AG09319 (cell line): ENCODE measurements at regions not wholly inside any gene's neighbourhood (a gene's known extent, or its start where the extent isn't known, plus 50 kb on each side); places are given as distances from the start of the nearest gene placed in this dataset.

Experiments
- DNase-seq: peaks from one replicate; pipeline ENCODE4 v3.0.0-alpha.2; 2010; ENCODE audit warnings: low read depth; ENCODE audit errors: extremely low read depth
- TF ChIP-seq, protein P1 (sequence below): IDR thresholded peaks from 2 replicates; pipeline ENCODE4 v1.5.1; 2011; ENCODE audit warnings: low read depth, mild to moderate bottlenecking, inconsistent platforms, low read length, moderate library complexity

DNA sequence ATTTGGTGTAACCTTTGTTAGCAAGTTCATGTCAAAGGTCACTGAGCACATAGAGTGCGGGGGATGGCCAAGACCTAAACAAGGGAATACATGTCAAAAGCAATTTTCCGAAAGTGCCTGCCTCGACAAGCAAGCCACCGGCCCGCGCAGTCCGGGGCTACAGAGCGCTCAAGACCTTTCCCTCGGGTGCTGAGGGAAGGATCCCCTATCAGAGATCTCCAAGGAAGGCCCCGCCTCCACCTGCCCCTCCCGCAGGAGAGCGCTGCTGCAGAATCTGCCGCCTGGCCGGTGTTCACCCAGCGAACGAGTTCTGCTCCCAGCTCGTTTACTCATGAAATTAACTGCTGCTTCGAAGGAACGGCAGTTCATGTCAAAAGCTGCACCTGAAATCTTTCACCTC lies 252.7 kb downstream of the BMP7 start:
- TF ChIP-seq, protein P1, sequence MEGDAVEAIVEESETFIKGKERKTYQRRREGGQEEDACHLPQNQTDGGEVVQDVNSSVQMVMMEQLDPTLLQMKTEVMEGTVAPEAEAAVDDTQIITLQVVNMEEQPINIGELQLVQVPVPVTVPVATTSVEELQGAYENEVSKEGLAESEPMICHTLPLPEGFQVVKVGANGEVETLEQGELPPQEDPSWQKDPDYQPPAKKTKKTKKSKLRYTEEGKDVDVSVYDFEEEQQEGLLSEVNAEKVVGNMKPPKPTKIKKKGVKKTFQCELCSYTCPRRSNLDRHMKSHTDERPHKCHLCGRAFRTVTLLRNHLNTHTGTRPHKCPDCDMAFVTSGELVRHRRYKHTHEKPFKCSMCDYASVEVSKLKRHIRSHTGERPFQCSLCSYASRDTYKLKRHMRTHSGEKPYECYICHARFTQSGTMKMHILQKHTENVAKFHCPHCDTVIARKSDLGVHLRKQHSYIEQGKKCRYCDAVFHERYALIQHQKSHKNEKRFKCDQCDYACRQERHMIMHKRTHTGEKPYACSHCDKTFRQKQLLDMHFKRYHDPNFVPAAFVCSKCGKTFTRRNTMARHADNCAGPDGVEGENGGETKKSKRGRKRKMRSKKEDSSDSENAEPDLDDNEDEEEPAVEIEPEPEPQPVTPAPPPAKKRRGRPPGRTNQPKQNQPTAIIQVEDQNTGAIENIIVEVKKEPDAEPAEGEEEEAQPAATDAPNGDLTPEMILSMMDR, result no peak
- DNase-seq, result no peak

DNA sequence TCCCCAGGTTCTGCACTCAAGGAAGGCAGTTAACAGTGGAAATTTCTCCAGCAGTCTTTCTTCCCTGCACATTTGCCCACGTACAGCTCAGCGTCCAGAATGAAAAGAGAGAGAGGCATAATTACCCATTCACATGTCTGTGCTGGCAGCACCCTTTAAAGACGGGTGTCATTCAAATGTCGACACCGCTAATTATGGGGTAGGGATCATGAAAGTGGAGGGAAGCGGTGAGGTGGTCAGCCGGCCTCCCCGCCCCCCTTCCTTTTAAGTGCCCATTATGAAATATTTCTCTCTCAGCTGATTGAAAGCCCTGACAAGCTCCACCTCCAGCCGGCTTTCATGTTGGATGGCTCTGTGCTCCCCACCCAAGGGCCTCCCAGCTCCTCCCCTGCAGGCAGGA lies 246.1 kb downstream of the BMP7 start:
- TF ChIP-seq, protein P1, result no peak
- no peak for DNase-seq

DNA sequence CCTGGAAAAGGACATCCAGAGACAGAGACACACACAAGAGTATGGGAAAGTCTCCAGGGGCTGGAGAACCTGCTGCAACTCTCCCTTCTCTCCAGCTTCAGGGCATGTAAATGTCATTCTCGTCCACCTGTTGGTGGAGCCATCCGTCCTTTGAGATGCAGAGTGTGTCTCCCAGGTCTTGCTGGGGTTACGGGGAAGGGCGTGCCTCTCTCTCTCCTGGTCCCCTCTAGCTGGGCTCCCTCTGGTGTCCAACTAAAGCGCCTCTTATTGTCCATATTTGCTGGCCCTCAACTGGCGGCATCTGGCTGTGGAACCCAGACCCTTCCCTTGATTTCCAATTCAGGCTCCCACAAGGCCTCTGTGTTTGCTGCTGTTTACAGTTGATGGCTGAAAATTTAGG lies 244.1 kb downstream of the BMP7 start:
- TF ChIP-seq, protein P1, result no peak
- no peak for DNase-seq

DNA sequence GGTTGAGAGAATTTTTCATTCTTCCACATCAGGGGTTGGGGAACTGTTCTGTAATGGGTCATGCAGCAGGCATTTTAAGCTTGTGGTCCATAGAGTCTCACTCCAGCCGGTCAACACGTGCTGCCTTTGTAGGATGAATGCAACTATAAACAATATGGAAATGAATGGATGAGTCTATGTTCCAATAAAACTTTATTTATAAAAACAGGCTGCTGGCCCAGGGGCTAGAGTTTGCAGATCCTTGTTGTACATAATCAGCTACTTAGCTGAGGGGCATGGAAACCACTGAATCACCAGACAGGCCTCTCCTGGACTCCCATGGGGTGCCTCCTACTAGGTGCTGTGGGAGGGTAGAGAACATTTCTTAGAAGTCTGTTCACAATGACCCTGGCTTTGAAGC lies 243.4 kb downstream of the BMP7 start:
- no peak for DNase-seq
- TF ChIP-seq, protein P1, result no peak

DNA sequence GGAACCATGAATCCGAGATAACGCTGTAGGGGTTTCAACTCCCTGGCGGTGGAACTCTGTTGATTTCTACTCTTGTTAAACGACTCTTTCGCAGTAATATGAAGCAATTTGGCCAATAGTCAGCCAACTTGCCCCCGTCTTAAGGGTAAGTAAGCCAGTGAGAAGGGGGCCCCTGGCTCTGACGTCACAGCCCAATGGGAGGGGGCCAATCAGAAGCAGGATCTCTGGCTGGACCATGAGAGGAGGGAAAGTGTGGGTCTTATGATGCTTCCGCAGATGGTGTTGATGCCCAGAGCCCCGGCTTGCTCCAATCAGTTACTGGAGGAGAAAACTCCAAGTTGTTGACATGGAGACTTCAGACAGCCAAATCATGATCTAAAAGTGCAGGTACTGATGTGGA lies 242.4 kb downstream of the BMP7 start:
- no peak for DNase-seq
- TF ChIP-seq, protein P1, result no peak

DNA sequence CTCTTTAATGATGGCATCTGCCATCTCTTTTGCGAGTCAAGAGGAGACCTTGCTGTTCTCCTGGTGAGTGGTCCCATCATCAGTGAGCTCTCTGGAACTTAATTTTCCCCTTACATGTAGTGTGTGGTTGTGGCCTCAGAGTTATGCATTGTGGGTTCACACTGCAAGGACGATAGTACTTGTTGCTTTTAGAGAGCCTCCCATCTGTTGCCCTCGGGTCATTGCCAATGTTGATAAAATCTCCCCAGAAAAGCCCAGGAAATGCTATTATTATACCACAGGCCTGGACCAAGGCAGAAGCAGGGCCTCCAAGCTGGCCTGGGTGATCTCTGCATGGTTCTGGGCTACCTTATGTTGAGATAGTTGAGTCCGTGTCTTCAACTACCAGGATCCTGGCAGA lies 241.6 kb downstream of the BMP7 start:
- TF ChIP-seq, protein P1, result no peak
- DNase-seq, result no peak

DNA sequence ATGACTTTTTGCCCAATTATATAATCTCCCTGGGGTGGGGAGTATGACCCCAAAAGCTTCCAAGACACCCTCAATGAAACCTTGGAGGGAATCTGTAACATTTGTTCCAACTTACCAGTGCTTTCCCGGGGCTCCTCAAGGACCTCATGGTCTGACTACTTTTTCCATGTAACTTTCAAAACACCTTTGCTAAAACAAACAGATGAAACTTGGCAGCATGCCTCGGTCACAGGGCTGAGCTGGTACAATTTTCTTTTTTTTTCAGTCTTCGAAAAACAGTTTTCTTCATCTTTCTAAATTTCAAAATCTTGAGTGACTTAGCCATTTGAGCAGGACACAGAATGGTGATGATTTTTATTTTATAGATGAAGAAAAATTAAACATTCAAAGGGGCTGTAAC lies 241.2 kb downstream of the BMP7 start:
- TF ChIP-seq, protein P1, result no peak
- DNase-seq, result no peak
